HepG2 (cell line): ENCODE measurements at regions not wholly inside any gene's neighbourhood (a gene's known extent, or its start where the extent isn't known, plus 50 kb on each side); places are given as distances from the start of the nearest gene placed in this dataset.

Source experiments
- ATAC-seq: fragments of 200-7000 bp; cut with Tn5 transposase; 3 replicates; pipeline ENCODE4 v1.9.1; 2020; ENCODE audit warnings: mild to moderate bottlenecking, moderate library complexity
- BruUV-seq: library from RNA; stranded (reverse); fragments of 400-500 nt; replicated peaks from 2 replicates; lab custom pipeline; 2021; lab: Mats Ljungman, UMichigan
- CTCF ChIA-PET: fragments of 300-600 bp; formaldehyde crosslinking; extraction: SDS; loops from one replicate; lab custom pipeline; 2021; ENCODE audit warnings: low total read pairs, inconsistent platforms, low intra/inter-chr PET ratio; lab: Yijun Ruan, JAX
- POLR2A ChIA-PET: fragments of 350-600 bp; sonication (Branson Sonifier 250); formaldehyde crosslinking; loops from one replicate; lab custom pipeline; 2020; ENCODE audit warnings: antibody characterized with exemption, inconsistent platforms; lab: Yijun Ruan, JAX
- DNase-seq: peaks from one replicate; pipeline ENCODE4 v3.0.0-alpha.2; 2015; ENCODE audit warnings: low spot score
- FAIRE-seq: peaks from 3 replicates; lab custom pipeline; 2011; peaks lifted over from hg19 to GRCh38; lab: Jason Lieb, UNC
- H2AFZ ChIP-seq: one replicate; pipeline ENCODE4 v1.6.1; 2011; ENCODE audit warnings: low read length, inconsistent platforms
- H3K27ac ChIP-seq: fragments of 300-600 bp; 3 replicates; pipeline ENCODE4 v1.8.0; 2011; ENCODE audit warnings: mixed run types, mild to moderate bottlenecking, mixed read lengths, low read length, inconsistent platforms; ENCODE audit not compliant: insufficient read depth; ENCODE audit errors: extremely low read length
- H3K27me3 ChIP-seq, 2 experiments: fragments of 200-600 bp in 1 of 2; 2 replicates in 1 of 2; 3 replicates in 1 of 2; pipeline versions ENCODE4 v1.6.0 to v1.8.0; 2011; ENCODE audit warnings: low read length in 2 of 2, mild to moderate bottlenecking in 2 of 2, moderate library complexity in 2 of 2, inconsistent platforms in 1 of 2; ENCODE audit not compliant: insufficient read depth in 2 of 2, control insufficient read depth in 1 of 2
- H3K36me3 ChIP-seq, 2 experiments: fragments of 200-600 bp in 1 of 2; replicated peaks in 1 of 2; 2 replicates in 1 of 2; 3 replicates in 1 of 2; pipeline versions ENCODE4 v1.5.1 to v1.8.0; 2011; ENCODE audit warnings: low read length in 2 of 2, inconsistent platforms in 1 of 2; ENCODE audit not compliant: insufficient read depth in 2 of 2, control insufficient read depth in 1 of 2
- H3K4me1 ChIP-seq: 2 replicates; pipeline ENCODE4 v1.5.1; 2012; ENCODE audit warnings: low read length, inconsistent platforms; ENCODE audit not compliant: insufficient read depth
- H3K4me2 ChIP-seq: 2 replicates; pipeline ENCODE4 v1.6.0; 2011; ENCODE audit warnings: low read depth, low read length, inconsistent platforms
- H3K4me3 ChIP-seq, 3 experiments: fragments of 200-600 bp in 1 of 3; sonication (generic), shearing (Covaris generic) in 1 of 3; replicated peaks in 1 of 3; 2 replicates each; pipeline ENCODE4 v1.5.1; 2011 to 2016; ENCODE audit warnings: low read length in 3 of 3, inconsistent platforms in 2 of 3, low read depth in 2 of 3, mild to moderate bottlenecking in 2 of 3, control low read depth in 1 of 3, mixed read lengths in 1 of 3; ENCODE audit not compliant: insufficient read depth in 1 of 3
- H3K79me2 ChIP-seq: one replicate; pipeline ENCODE4 v1.6.1; 2011; ENCODE audit warnings: low read length, inconsistent platforms; ENCODE audit not compliant: insufficient read depth
- H3K9ac ChIP-seq: 2 replicates; pipeline ENCODE4 v1.6.0; 2011; ENCODE audit warnings: mild to moderate bottlenecking, low read depth, low read length, inconsistent platforms; ENCODE audit not compliant: insufficient read depth
- H3K9me3 ChIP-seq: 2 replicates; pipeline ENCODE4 v1.5.1; 2012; ENCODE audit warnings: mild to moderate bottlenecking, low read length
- H4K20me1 ChIP-seq: 2 replicates; pipeline ENCODE4 v1.6.0; 2011; ENCODE audit warnings: inconsistent platforms, mild to moderate bottlenecking, low read length, moderate library complexity; ENCODE audit not compliant: insufficient read depth
- ARHGAP35 ChIP-seq: sonication (generic); formaldehyde crosslinking; IDR thresholded peaks from 2 replicates; pipeline ENCODE4 v1.9.0; 2022; ENCODE audit warnings: mild to moderate bottlenecking, inconsistent platforms, moderate library complexity, missing genetic modification reagents, borderline replicate concordance
- FOXC1 ChIP-seq: sonication (generic); formaldehyde crosslinking; IDR thresholded peaks from 2 replicates; pipeline ENCODE4 v1.8.0; 2022; ENCODE audit warnings: mild to moderate bottlenecking, missing genetic modification reagents, borderline replicate concordance
- GATAD2A ChIP-seq: IDR thresholded peaks from 2 replicates; pipeline ENCODE4 v1.6.1; 2016
- GLI4 ChIP-seq: sonication (generic); formaldehyde crosslinking; IDR thresholded peaks from 2 replicates; pipeline ENCODE4 v1.5.1; 2020; ENCODE audit warnings: missing genetic modification reagents, mild to moderate bottlenecking, moderate library complexity, borderline replicate concordance
- GZF1 ChIP-seq: sonication (generic); formaldehyde crosslinking; IDR thresholded peaks from 2 replicates; pipeline ENCODE4 v1.5.1; 2020; ENCODE audit warnings: mild to moderate bottlenecking, missing genetic modification reagents
- HHEX ChIP-seq: IDR thresholded peaks from 2 replicates; pipeline ENCODE4 v1.6.1; 2016; ENCODE audit warnings: control low read depth
- ISL2 ChIP-seq: sonication (generic); formaldehyde crosslinking; IDR thresholded peaks from 2 replicates; pipeline ENCODE4 v1.5.0; 2020; ENCODE audit warnings: missing genetic modification reagents
- SATB2 ChIP-seq: sonication (generic); formaldehyde crosslinking; IDR thresholded peaks from 2 replicates; pipeline ENCODE4 v1.5.0; 2020; ENCODE audit warnings: missing genetic modification reagents
- TBP ChIP-seq: sonication (generic); formaldehyde crosslinking; IDR thresholded peaks from 2 replicates; pipeline ENCODE4 v1.5.0; 2020; ENCODE audit warnings: missing genetic modification reagents
- ZNF30 ChIP-seq: sonication (generic); formaldehyde crosslinking; IDR thresholded peaks from 2 replicates; pipeline ENCODE4 v1.5.0; 2020; ENCODE audit warnings: mild to moderate bottlenecking, missing genetic modification reagents
- ZNF367 ChIP-seq: sonication (generic); formaldehyde crosslinking; IDR thresholded peaks from 2 replicates; pipeline ENCODE4 v1.4.0; 2020; ENCODE audit warnings: missing genetic modification reagents, borderline replicate concordance
- ZNF382 ChIP-seq: sonication (generic); formaldehyde crosslinking; IDR thresholded peaks from 2 replicates; pipeline ENCODE4 v1.5.0; 2020; ENCODE audit warnings: missing genetic modification reagents, mild to moderate bottlenecking, borderline replicate concordance
- ZNF44 ChIP-seq: sonication (generic); formaldehyde crosslinking; IDR thresholded peaks from 2 replicates; pipeline ENCODE4 v1.5.1; 2020; ENCODE audit warnings: mild to moderate bottlenecking, missing genetic modification reagents
- ZNF550 ChIP-seq: sonication (generic); formaldehyde crosslinking; IDR thresholded peaks from 2 replicates; pipeline ENCODE4 v1.4.0; 2020; ENCODE audit warnings: mild to moderate bottlenecking, missing genetic modification reagents, borderline replicate concordance
- ZNF598 ChIP-seq: sonication (generic); formaldehyde crosslinking; IDR thresholded peaks from 2 replicates; pipeline ENCODE4 v1.5.1; 2020; ENCODE audit warnings: mild to moderate bottlenecking, missing genetic modification reagents, borderline replicate concordance
- WGBS: methylation state at CpG from one replicate; pipeline ENCODE4 v1.1.6; 2017; ENCODE audit warnings: low lambda C conversion rate; 5-methylcytosine and 5-hydroxymethylcytosine counted together
- in situ Hi-C: cut with HindIII; loops from 2 replicates; pipeline ENCODE4 v1.10.0; 2017; ENCODE audit warnings: low pct_unique_long_range_greater_than_20kb; ENCODE audit not compliant: extremely low pct_ligation_motif_present
- intact Hi-C: fragments of 100-400 bp; cut with micrococcal nuclease; formaldehyde crosslinking; loops from one replicate; pipeline ENCODE4 v1.10.0; 2022; ENCODE audit not compliant: unreplicated experiment
- TF ChIP-seq, protein P1 (sequence below): sonication (generic); formaldehyde crosslinking; IDR thresholded peaks from 2 replicates; pipeline ENCODE4 v1.8.1; 2023; ENCODE audit warnings: mild to moderate bottlenecking, moderate library complexity, missing genetic modification reagents
- TF ChIP-seq, protein P2 (sequence below): sonication (generic); formaldehyde crosslinking; IDR thresholded peaks from 2 replicates; pipeline ENCODE4 v1.4.0; 2020; ENCODE audit warnings: missing genetic modification reagents; ENCODE audit errors: not compliant biosample characterization
- TF ChIP-seq, protein P3 (sequence below): sonication (generic); formaldehyde crosslinking; IDR thresholded peaks from 2 replicates; pipeline ENCODE4 v1.4.0; 2020; ENCODE audit warnings: missing genetic modification reagents
- TF ChIP-seq, protein P4 (sequence below): sonication (generic); formaldehyde crosslinking; IDR thresholded peaks from 2 replicates; pipeline ENCODE4 v1.4.0; 2020; ENCODE audit warnings: missing genetic modification reagents
- TF ChIP-seq, protein P5 (sequence below): sonication (generic); formaldehyde crosslinking; IDR thresholded peaks from 2 replicates; pipeline ENCODE4 v1.9.0; 2021; ENCODE audit warnings: missing genetic modification reagents, mild to moderate bottlenecking, borderline replicate concordance

DNA sequence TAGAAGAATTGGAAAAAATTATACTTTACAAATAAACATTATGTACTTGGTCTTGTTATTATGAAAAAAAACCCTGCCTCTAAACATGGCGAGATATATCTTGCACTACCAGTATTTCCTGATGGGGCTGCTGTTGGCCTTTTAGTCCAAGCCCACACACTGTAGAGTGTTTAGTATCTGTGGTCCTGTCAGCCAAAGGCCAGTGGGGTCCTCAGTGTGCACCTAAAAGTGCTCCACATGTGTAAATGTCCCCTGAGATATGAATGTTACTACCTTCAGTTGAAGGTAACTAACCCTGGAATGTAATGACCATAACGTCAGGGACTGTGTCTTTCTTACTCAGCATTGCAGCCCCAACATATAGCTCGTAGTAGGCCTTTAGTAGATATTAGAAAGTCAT lies 71.1 kb upstream of the HK2 start:
- CTCF ChIA-PET = interaction anchor here (1.2 to 1.3 kb wide), 2 partner anchors 74 to 113 kb away, joined by 5 to 7 read pairs; no protein-coding TSS in a partner anchor
- intact Hi-C loops = loop anchor here (1.0 kb wide), 1 partner anchor 114 kb away; no protein-coding TSS in a partner anchor
- no peak for TF ChIP-seq ZNF367 (CRISPR knock-in tag)
- TF ChIP-seq GLI4 (CRISPR knock-in tag) = no peak
- TF ChIP-seq ISL2 = 0 out of 2 replicates have a peak, but pooled peaks have one; percentile 22
- no peak for TF ChIP-seq ZNF30 (CRISPR knock-in tag)
- TF ChIP-seq ZNF382 (CRISPR knock-in tag) = no peak
- TF ChIP-seq, protein P1, sequence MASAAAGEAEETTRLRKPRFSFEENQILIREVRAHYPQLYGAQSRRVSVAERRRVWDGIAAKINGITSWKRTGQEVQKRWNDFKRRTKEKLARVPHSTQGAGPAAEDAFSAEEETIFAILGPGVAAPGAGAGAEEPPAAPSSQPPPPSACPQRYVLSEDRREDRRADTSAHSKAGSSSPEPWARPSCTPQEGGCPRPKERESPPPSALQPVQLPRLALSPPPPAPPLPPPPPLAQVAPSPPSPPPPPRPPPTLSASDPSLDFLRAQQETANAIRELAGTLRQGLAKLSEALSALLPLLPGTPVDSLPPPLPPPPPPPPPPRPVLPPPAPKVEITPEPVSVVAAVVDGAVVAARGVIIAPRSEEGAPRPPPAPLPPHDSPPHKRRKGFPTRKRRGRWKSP (CRISPR knock-in tag) = no peak
- TF ChIP-seq, protein P2, sequence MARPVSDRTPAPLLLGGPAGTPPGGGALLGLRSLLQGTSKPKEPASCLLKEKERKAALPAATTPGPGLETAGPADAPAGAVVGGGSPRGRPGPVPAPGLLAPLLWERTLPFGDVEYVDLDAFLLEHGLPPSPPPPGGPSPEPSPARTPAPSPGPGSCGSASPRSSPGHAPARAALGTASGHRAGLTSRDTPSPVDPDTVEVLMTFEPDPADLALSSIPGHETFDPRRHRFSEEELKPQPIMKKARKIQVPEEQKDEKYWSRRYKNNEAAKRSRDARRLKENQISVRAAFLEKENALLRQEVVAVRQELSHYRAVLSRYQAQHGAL (CRISPR knock-in tag) = no peak
- TF ChIP-seq FOXC1 (CRISPR knock-in tag) = no peak
- TF ChIP-seq ZNF44 = no peak
- TF ChIP-seq, protein P3, sequence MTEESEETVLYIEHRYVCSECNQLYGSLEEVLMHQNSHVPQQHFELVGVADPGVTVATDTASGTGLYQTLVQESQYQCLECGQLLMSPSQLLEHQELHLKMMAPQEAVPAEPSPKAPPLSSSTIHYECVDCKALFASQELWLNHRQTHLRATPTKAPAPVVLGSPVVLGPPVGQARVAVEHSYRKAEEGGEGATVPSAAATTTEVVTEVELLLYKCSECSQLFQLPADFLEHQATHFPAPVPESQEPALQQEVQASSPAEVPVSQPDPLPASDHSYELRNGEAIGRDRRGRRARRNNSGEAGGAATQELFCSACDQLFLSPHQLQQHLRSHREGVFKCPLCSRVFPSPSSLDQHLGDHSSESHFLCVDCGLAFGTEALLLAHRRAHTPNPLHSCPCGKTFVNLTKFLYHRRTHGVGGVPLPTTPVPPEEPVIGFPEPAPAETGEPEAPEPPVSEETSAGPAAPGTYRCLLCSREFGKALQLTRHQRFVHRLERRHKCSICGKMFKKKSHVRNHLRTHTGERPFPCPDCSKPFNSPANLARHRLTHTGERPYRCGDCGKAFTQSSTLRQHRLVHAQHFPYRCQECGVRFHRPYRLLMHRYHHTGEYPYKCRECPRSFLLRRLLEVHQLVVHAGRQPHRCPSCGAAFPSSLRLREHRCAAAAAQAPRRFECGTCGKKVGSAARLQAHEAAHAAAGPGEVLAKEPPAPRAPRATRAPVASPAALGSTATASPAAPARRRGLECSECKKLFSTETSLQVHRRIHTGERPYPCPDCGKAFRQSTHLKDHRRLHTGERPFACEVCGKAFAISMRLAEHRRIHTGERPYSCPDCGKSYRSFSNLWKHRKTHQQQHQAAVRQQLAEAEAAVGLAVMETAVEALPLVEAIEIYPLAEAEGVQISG = no peak
- TF ChIP-seq, protein P4, sequence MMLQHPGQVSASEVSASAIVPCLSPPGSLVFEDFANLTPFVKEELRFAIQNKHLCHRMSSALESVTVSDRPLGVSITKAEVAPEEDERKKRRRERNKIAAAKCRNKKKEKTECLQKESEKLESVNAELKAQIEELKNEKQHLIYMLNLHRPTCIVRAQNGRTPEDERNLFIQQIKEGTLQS (CRISPR knock-in tag) = no peak
- TF ChIP-seq GZF1 (CRISPR knock-in tag) = no peak
- TF ChIP-seq ZNF598 (CRISPR knock-in tag) = no peak
- TF ChIP-seq TBP (CRISPR knock-in tag) = no peak
- no peak for TF ChIP-seq ZNF550 (CRISPR knock-in tag)
- 0 out of 2 replicates have a peak, but pooled peaks have one; percentile 49 for TF ChIP-seq GATAD2A (CRISPR knock-in tag)
- no peak for TF ChIP-seq HHEX (CRISPR knock-in tag)
- TF ChIP-seq SATB2 (CRISPR knock-in tag) = no peak
- TF ChIP-seq, protein P5, sequence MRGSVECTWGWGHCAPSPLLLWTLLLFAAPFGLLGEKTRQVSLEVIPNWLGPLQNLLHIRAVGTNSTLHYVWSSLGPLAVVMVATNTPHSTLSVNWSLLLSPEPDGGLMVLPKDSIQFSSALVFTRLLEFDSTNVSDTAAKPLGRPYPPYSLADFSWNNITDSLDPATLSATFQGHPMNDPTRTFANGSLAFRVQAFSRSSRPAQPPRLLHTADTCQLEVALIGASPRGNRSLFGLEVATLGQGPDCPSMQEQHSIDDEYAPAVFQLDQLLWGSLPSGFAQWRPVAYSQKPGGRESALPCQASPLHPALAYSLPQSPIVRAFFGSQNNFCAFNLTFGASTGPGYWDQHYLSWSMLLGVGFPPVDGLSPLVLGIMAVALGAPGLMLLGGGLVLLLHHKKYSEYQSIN (CRISPR knock-in tag) = no peak
- no peak for TF ChIP-seq ARHGAP35 (CRISPR knock-in tag)

More for the DNA sequence above, 71.1 kb upstream of the HK2 start:
- FAIRE-seq = no peak
- Histone ChIP-seq H3K9ac (no peak overlapping the region), H3K4me1 (peaks cover 89% of the 10 kb centered on the region), H3K79me2 (no peaks in the 10 kb centered on the region), H3K36me3 (no peaks in the 10 kb centered on the region), H3K27me3 (no peaks in the 10 kb centered on the region), H3K9me3 (peaks cover 8% of the 10 kb centered on the region), H3K4me3 (no peak overlapping the region), H2AFZ (no peak overlapping the region), H3K4me2 (no peak overlapping the region), H3K27ac (no peak overlapping the region), H4K20me1 (no peaks in the 10 kb centered on the region)
- peak; percentile 79 for DNase-seq
- in situ Hi-C loops = loop anchor here (5.0 kb wide), 2 partner anchors 75 to 110 kb away; no protein-coding TSS in a partner anchor
- peak; percentile 53 for ATAC-seq
- no TSS peak for BruUV-seq
- 88% methylated on average over 3 of the region's 3 CpGs for WGBS
- POLR2A ChIA-PET = interaction anchor here (2.3 to 3.5 kb wide), 3 partner anchors 72 to 113 kb away, joined by 10 to 30 read pairs (median 27); partner anchors contain the start of gene HK2
